ENCODE measurements at regions not wholly inside any gene's neighbourhood (a gene's known extent, or its start where the extent isn't known, plus 50 kb on each side); places are given as distances from the start of the nearest gene placed in this dataset. TPM values are rescaled to one million over a fixed set of nuclear protein-coding genes. Genes with fewer than 3 reads are reported as not detected.

DNA sequence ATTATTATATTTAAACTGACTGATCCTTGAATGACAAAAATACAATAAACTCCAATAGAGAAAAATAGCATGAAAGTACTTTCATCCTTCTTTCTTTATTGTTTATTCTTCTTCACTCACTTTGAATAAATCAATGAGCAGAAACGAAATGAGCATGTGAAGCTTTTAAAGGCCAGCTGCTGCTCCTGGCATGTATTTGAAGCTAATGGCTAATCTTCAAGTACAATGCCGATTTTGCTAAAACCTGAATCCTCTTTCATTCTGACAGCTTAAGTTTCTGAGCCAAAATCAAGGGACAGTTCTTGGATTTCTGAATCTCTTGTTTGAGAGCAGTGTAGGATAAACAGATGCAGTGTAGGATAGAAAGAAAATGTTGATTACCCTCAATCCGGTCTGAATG, 237.3 kb downstream of the CDH10 start:
- 59 to 67% methylated on average over 3 of the region's 3 CpGs for WGBS, 2 donors
- no peak for ATAC-seq (ENCODE audit: insufficient read depth, low FRiP score)
- Histone ChIP-seq H3K9me3 (ENCODE audit: control insufficient read depth in 4 of 4, insufficient read depth in 3 of 4, low read length in 3 of 4) (peaks cover 0 to under 1% (median 0%) of the 10 kb centered on the region in 4 donors), H3K36me3 (ENCODE audit: control insufficient read depth in 4 of 4, insufficient read depth in 4 of 4, low read length in 4 of 4) (no peaks in the 10 kb centered on the region), H3K4me3 (no peak overlapping the region), H3K27ac (ENCODE audit: low read depth in 1 of 2, low read length in 1 of 2) (no peak overlapping the region), H3K27me3 (ENCODE audit: control insufficient read depth in 3 of 3, insufficient read depth in 3 of 3, low read length in 2 of 3) (no peaks in the 10 kb centered on the region), H3K9ac (ENCODE audit: insufficient read depth in 1 of 2, low read length in 2 of 2) (no peak overlapping the region), H3K4me1 (ENCODE audit: control insufficient read depth in 5 of 5, insufficient read depth in 5 of 5, low read length in 5 of 5) (peaks cover 0 to 14% (median 0%) of the 10 kb centered on the region in 5 donors)
- TF ChIP-seq, protein P1, sequence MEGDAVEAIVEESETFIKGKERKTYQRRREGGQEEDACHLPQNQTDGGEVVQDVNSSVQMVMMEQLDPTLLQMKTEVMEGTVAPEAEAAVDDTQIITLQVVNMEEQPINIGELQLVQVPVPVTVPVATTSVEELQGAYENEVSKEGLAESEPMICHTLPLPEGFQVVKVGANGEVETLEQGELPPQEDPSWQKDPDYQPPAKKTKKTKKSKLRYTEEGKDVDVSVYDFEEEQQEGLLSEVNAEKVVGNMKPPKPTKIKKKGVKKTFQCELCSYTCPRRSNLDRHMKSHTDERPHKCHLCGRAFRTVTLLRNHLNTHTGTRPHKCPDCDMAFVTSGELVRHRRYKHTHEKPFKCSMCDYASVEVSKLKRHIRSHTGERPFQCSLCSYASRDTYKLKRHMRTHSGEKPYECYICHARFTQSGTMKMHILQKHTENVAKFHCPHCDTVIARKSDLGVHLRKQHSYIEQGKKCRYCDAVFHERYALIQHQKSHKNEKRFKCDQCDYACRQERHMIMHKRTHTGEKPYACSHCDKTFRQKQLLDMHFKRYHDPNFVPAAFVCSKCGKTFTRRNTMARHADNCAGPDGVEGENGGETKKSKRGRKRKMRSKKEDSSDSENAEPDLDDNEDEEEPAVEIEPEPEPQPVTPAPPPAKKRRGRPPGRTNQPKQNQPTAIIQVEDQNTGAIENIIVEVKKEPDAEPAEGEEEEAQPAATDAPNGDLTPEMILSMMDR (IDR thresholded peaks at IDR 0.05; ENCODE audit: control extremely low read depth, extremely low read depth) = no peak
- peak; percentile 43 to 88 (median 78) for DNase-seq

DNA sequence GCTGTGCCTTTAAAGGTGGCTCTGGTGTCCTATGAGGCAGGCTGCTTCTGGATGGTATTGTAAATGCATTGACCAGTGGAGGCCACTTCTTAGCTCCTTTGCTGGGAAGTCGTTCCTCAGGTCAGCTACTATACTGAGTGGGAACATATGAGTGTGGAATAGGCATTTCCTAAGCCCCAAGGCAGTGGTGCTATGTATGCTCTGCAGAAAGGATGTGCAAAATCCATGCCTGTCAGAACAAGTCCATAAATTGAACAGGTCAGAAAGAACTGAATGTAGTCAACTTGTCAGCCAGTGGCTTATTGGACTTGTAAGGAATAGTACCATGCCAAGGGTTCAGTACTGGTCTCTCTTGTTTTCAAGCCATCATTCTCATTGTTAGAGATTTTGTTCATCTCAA, 216.4 kb downstream of the CDH10 start:
- Histone ChIP-seq H3K27me3 (ENCODE audit: control insufficient read depth in 3 of 3, insufficient read depth in 3 of 3, low read length in 2 of 3) (no peaks in the 10 kb centered on the region), H3K9ac (ENCODE audit: insufficient read depth in 1 of 2, low read length in 2 of 2) (no peak overlapping the region), H3K36me3 (ENCODE audit: control insufficient read depth in 4 of 4, insufficient read depth in 4 of 4, low read length in 4 of 4) (no peaks in the 10 kb centered on the region), H3K9me3 (ENCODE audit: control insufficient read depth in 4 of 4, insufficient read depth in 3 of 4, low read length in 3 of 4) (no peaks in the 10 kb centered on the region), H3K4me1 (ENCODE audit: control insufficient read depth in 5 of 5, insufficient read depth in 5 of 5, low read length in 5 of 5) (no peaks in the 10 kb centered on the region), H3K4me3 (no peak overlapping the region), H3K27ac (ENCODE audit: low read depth in 1 of 2, low read length in 1 of 2) (no peak overlapping the region)
- WGBS, 2 donors = 62 to 70% methylated on average over 1 of the region's 1 CpG
- ATAC-seq (ENCODE audit: insufficient read depth, low FRiP score) (no peak), DNase-seq (no peak)
- TF ChIP-seq, protein P1 (IDR thresholded peaks at IDR 0.05; ENCODE audit: control extremely low read depth, extremely low read depth) = no peak

DNA sequence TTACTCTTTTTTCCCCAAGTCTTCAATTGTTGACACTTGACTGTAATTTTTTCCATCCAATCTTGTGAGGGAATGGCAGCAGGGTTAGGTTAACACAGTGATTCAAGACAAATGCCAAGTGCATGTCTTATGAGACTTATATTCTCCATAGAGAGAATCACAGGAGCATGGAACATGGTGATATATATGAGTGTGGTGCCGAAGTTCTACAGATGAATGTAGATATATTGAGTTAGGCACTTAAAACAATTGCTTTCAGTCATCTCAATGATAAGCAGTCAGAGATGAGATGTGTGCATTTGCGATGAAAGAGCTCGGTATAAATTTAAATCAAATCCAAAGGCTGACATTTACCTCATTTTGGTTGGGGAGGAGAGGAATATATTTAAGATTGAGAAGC, 211.2 kb downstream of the CDH10 start:
- no peak for DNase-seq

More for the DNA sequence above, 211.2 kb downstream of the CDH10 start:
- ATAC-seq (ENCODE audit: insufficient read depth, low FRiP score) = no peak
- no peaks in the 10 kb centered on the region for H3K4me1 ChIP-seq (ENCODE audit: control insufficient read depth in 5 of 5, insufficient read depth in 5 of 5, low read length in 5 of 5)
- no peak overlapping the region for H3K9ac ChIP-seq (ENCODE audit: insufficient read depth in 1 of 2, low read length in 2 of 2)
- no peaks in the 10 kb centered on the region for H3K27me3 ChIP-seq (ENCODE audit: control insufficient read depth in 3 of 3, insufficient read depth in 3 of 3, low read length in 2 of 3)
- H3K4me3 ChIP-seq = no peak overlapping the region
- no peaks in the 10 kb centered on the region for H3K36me3 ChIP-seq (ENCODE audit: control insufficient read depth in 4 of 4, insufficient read depth in 4 of 4, low read length in 4 of 4)
- 81 to 92% methylated on average over 3 of the region's 3 CpGs for WGBS, 2 donors
- TF ChIP-seq, protein P1 (IDR thresholded peaks at IDR 0.05; ENCODE audit: control extremely low read depth, extremely low read depth) = no peak
- H3K27ac ChIP-seq (ENCODE audit: low read depth in 1 of 2, low read length in 1 of 2) = no peak overlapping the region
- H3K9me3 ChIP-seq (ENCODE audit: control insufficient read depth in 4 of 4, insufficient read depth in 3 of 4, low read length in 3 of 4) = no peaks in the 10 kb centered on the region

Small RNA genes in the stretch of these regions (small RNA-seq; reads per million reads assigned to genes)
- gene AC026784.1 (ENCODE audit: low replicate concordance) (not detected), gene RF00019 (ENCODE audit: low replicate concordance) (not detected), gene RF00561 (ENCODE audit: low replicate concordance) (not detected)
